ENCODE measurements at regions not wholly inside any gene's neighbourhood (a gene's known extent, or its start where the extent isn't known, plus 50 kb on each side); places are given as distances from the start of the nearest gene placed in this dataset.
"Not testable (repeated sequence)": the region's sequence is repeated elsewhere in the genome, so short reads cannot be mapped to it uniquely, and the experiment has no call there.

- DNase-seq (ENCODE audit: low read depth), result not testable (repeated sequence)
These were observed 126.5 kb upstream of the NBPF9 start for GRCh38 chr1:149229813-149230212.

- DNase-seq (ENCODE audit: low read depth), result not testable (repeated sequence)
These were observed 131.9 kb upstream of the NBPF9 start for GRCh38 chr1:149234926-149235914.

- DNase-seq (ENCODE audit: low read depth), result not testable (repeated sequence)
These were observed 134.2 kb upstream of the NBPF9 start for GRCh38 chr1:149237515-149237914.

GRCh38 chr1:149239897-149240508 lies 136.7 kb upstream of the NBPF9 start:
- DNase-seq (ENCODE audit: low read depth), result not testable (repeated sequence)

- DNase-seq (ENCODE audit: low read depth), result not testable (repeated sequence)
These were observed 137.2 kb upstream of the NBPF9 start for GRCh38 chr1:149240530-149240929.

- DNase-seq (ENCODE audit: low read depth), result not testable (repeated sequence)
These were observed 137.9 kb upstream of the NBPF9 start for GRCh38 chr1:149241272-149241671.

- not testable (repeated sequence) for DNase-seq (ENCODE audit: low read depth)
These were observed 140.2 kb upstream of the NBPF9 start for GRCh38 chr1:149243572-149243971.

- DNase-seq (ENCODE audit: low read depth), result not testable (repeated sequence)
These were observed 141.3 kb upstream of the NBPF9 start for GRCh38 chr1:149244621-149245020.

GRCh38 chr1:149246212-149246611 lies 142.9 kb upstream of the NBPF9 start:
- not testable (repeated sequence) for DNase-seq (ENCODE audit: low read depth)

- DNase-seq (ENCODE audit: low read depth), result not testable (repeated sequence)
These were observed 145.3 kb upstream of the NBPF9 start for GRCh38 chr1:149248610-149249009.

GRCh38 chr1:149249850-149250467 lies 146.6 kb upstream of the NBPF9 start:
- not testable (repeated sequence) for DNase-seq (ENCODE audit: low read depth)

- DNase-seq (ENCODE audit: low read depth), result not testable (repeated sequence)
These were observed 151.8 kb upstream of the NBPF9 start for GRCh38 chr1:149254894-149255847.

- not testable (repeated sequence) for DNase-seq (ENCODE audit: low read depth)
These were observed 156.9 kb upstream of the NBPF9 start for GRCh38 chr1:149260284-149260683.

GRCh38 chr1:149260736-149261340 lies 157.5 kb upstream of the NBPF9 start:
- not testable (repeated sequence) for DNase-seq (ENCODE audit: low read depth)

- DNase-seq (ENCODE audit: low read depth), result not testable (repeated sequence)
These were observed 163.9 kb upstream of the NBPF9 start for GRCh38 chr1:149267287-149267686.

GRCh38 chr1:149269001-149269702 lies 165.8 kb upstream of the NBPF9 start:
- DNase-seq (ENCODE audit: low read depth), result not testable (repeated sequence)

GRCh38 chr1:149269833-149270232 lies 166.5 kb upstream of the NBPF9 start:
- DNase-seq (ENCODE audit: low read depth), result not testable (repeated sequence)

GRCh38 chr1:149274493-149274892 lies 171.1 kb upstream of the NBPF9 start:
- DNase-seq (ENCODE audit: low read depth), result not testable (repeated sequence)

- DNase-seq (ENCODE audit: low read depth), result not testable (repeated sequence)
These were observed 172.5 kb upstream of the NBPF9 start for GRCh38 chr1:149275802-149276201.

GRCh38 chr1:149276496-149276895 lies 173.1 kb upstream of the NBPF9 start:
- not testable (repeated sequence) for DNase-seq (ENCODE audit: low read depth)

Data from HS-27A (cell line).